Activated T-helper 1 cell treated with anti-CD3 and anti-CD28 coated beads, Interleukin-12 subunit alpha, Interleukin-12 subunit beta, Interleukin-2, Interleukin-4 antibody, amounts not matched to agents 30 ng/mL and 10 ng/mL and 1 ng/mL, durations not matched to agents 14 hours and 24 hours and 36 hours (primary cell): ENCODE measurements at regions not wholly inside any gene's neighbourhood (a gene's known extent, or its start where the extent isn't known, plus 50 kb on each side); places are given as distances from the start of the nearest gene placed in this dataset.
"Not testable (repeated sequence)": the region's sequence is repeated elsewhere in the genome, so short reads cannot be mapped to it uniquely, and the experiment has no call there.

Source experiments
- DNase-seq: peaks from one replicate; pipeline ENCODE4 v3.0.0; 2021; ENCODE audit warnings: low spot score
- H3K27ac Mint-ChIP-seq: one replicate; pipeline ENCODE4 v1.8.0; 2021; ENCODE audit warnings: mild to moderate bottlenecking, mixed read lengths
- H3K27me3 Mint-ChIP-seq: one replicate; pipeline ENCODE4 v1.8.0; 2022; ENCODE audit warnings: mild to moderate bottlenecking, moderate library complexity, mixed read lengths; ENCODE audit not compliant: insufficient read depth
- H3K36me3 Mint-ChIP-seq: one replicate; pipeline ENCODE4 v1.8.0; 2021; ENCODE audit warnings: low read depth, mixed read lengths
- H3K4me1 Mint-ChIP-seq: one replicate; pipeline ENCODE4 v1.8.0; 2021; ENCODE audit warnings: low read depth, mixed read lengths
- H3K4me3 Mint-ChIP-seq: one replicate; pipeline ENCODE4 v1.8.0; 2021; ENCODE audit warnings: mild to moderate bottlenecking, moderate library complexity, mixed read lengths
- H3K9me3 Mint-ChIP-seq: one replicate; pipeline ENCODE4 v1.8.0; 2021; ENCODE audit warnings: mixed read lengths
- intact Hi-C: fragments of 100-400 bp; cut with micrococcal nuclease; formaldehyde crosslinking; loops from one replicate; pipeline ENCODE4 v1.15.1; 2024

- H3K27ac Mint-ChIP-seq, H3K4me3 Mint-ChIP-seq, H3K27me3 Mint-ChIP-seq, H3K4me1 Mint-ChIP-seq, H3K36me3 Mint-ChIP-seq, DNase-seq, intact Hi-C loops, H3K9me3 Mint-ChIP-seq: not testable (repeated sequence)
Observed at GRCh38 chr21:8194042-8194441, 2327.3 kb upstream of the TPTE start.

- DNase-seq, H3K4me3 Mint-ChIP-seq, H3K36me3 Mint-ChIP-seq, H3K27me3 Mint-ChIP-seq, H3K4me1 Mint-ChIP-seq, H3K27ac Mint-ChIP-seq, H3K9me3 Mint-ChIP-seq, intact Hi-C loops: not testable (repeated sequence)
Observed at GRCh38 chr21:8197377-8198027, 2323.9 kb upstream of the TPTE start.

GRCh38 chr21:8205094-8205891 is 2316.1 kb upstream of the TPTE start:
- H3K27ac Mint-ChIP-seq, H3K27me3 Mint-ChIP-seq, DNase-seq, H3K9me3 Mint-ChIP-seq, H3K4me3 Mint-ChIP-seq, intact Hi-C loops, H3K4me1 Mint-ChIP-seq, H3K36me3 Mint-ChIP-seq: not testable (repeated sequence)

GRCh38 chr21:8205892-8206188 is 2315.5 kb upstream of the TPTE start:
- intact Hi-C loops, H3K4me1 Mint-ChIP-seq, H3K9me3 Mint-ChIP-seq, DNase-seq, H3K27me3 Mint-ChIP-seq, H3K27ac Mint-ChIP-seq, H3K36me3 Mint-ChIP-seq, H3K4me3 Mint-ChIP-seq: not testable (repeated sequence)

- H3K36me3 Mint-ChIP-seq, H3K9me3 Mint-ChIP-seq, H3K27ac Mint-ChIP-seq, H3K27me3 Mint-ChIP-seq, H3K4me3 Mint-ChIP-seq, H3K4me1 Mint-ChIP-seq, intact Hi-C loops: not testable (repeated sequence)
- peak; percentile 82 for DNase-seq
Observed at GRCh38 chr21:8212986-8213550, 2308.3 kb upstream of the TPTE start.

GRCh38 chr21:8214539-8214938 is 2306.8 kb upstream of the TPTE start:
- H3K9me3 Mint-ChIP-seq, DNase-seq, H3K27me3 Mint-ChIP-seq, H3K36me3 Mint-ChIP-seq, H3K4me3 Mint-ChIP-seq, H3K27ac Mint-ChIP-seq, H3K4me1 Mint-ChIP-seq, intact Hi-C loops: not testable (repeated sequence)

- DNase-seq, H3K4me1 Mint-ChIP-seq, H3K36me3 Mint-ChIP-seq, intact Hi-C loops, H3K27me3 Mint-ChIP-seq, H3K27ac Mint-ChIP-seq, H3K9me3 Mint-ChIP-seq, H3K4me3 Mint-ChIP-seq: not testable (repeated sequence)
Observed at GRCh38 chr21:8229366-8230150, 2291.8 kb upstream of the TPTE start.

- H3K27ac Mint-ChIP-seq, H3K27me3 Mint-ChIP-seq, H3K9me3 Mint-ChIP-seq, H3K4me3 Mint-ChIP-seq, intact Hi-C loops, DNase-seq, H3K4me1 Mint-ChIP-seq, H3K36me3 Mint-ChIP-seq: not testable (repeated sequence)
Observed at GRCh38 chr21:8231252-8231651, 2290.1 kb upstream of the TPTE start.

- not testable (repeated sequence) for H3K4me1 Mint-ChIP-seq
- DNase-seq: peak; percentile 0
Observed at GRCh38 chr21:8233000-8233399, 2288.4 kb upstream of the TPTE start.

GRCh38 chr21:8234059-8234458 is 2287.3 kb upstream of the TPTE start:
- not testable (repeated sequence) for H3K36me3 Mint-ChIP-seq

More at GRCh38 chr21:8233000-8233399, 2288.4 kb upstream of the TPTE start:
- H3K27me3 Mint-ChIP-seq, H3K9me3 Mint-ChIP-seq, intact Hi-C loops, H3K36me3 Mint-ChIP-seq, H3K4me3 Mint-ChIP-seq: not testable (repeated sequence)
- peak overlapping the region; percentile 2 for H3K27ac Mint-ChIP-seq

GRCh38 chr21:8244723-8245641 is 2276.4 kb upstream of the TPTE start:
- DNase-seq, H3K27ac Mint-ChIP-seq, H3K9me3 Mint-ChIP-seq, H3K4me3 Mint-ChIP-seq, H3K4me1 Mint-ChIP-seq, H3K36me3 Mint-ChIP-seq, intact Hi-C loops, H3K27me3 Mint-ChIP-seq: not testable (repeated sequence)

More at GRCh38 chr21:8234059-8234458, 2287.3 kb upstream of the TPTE start:
- H3K27ac Mint-ChIP-seq, H3K4me3 Mint-ChIP-seq, H3K9me3 Mint-ChIP-seq, H3K4me1 Mint-ChIP-seq, intact Hi-C loops, H3K27me3 Mint-ChIP-seq: not testable (repeated sequence)
- peak; percentile 1 for DNase-seq

- H3K9me3 Mint-ChIP-seq, H3K4me3 Mint-ChIP-seq, H3K27ac Mint-ChIP-seq, intact Hi-C loops, H3K36me3 Mint-ChIP-seq, H3K4me1 Mint-ChIP-seq, H3K27me3 Mint-ChIP-seq, DNase-seq: not testable (repeated sequence)
Observed at GRCh38 chr21:8245642-8246402, 2275.6 kb upstream of the TPTE start.
